NT2/D1 (cell line): ENCODE measurements at regions not wholly inside any gene's neighbourhood (a gene's known extent, or its start where the extent isn't known, plus 50 kb on each side); places are given as distances from the start of the nearest gene placed in this dataset.

Source experiments
- SUZ12 ChIP-seq: IDR thresholded peaks from 2 replicates; pipeline ENCODE4 v1.6.1; 2011; ENCODE audit not compliant: insufficient read length, insufficient read depth; ENCODE audit errors: extremely low read depth
- YY1 ChIP-seq: IDR thresholded peaks from 2 replicates; pipeline ENCODE4 v1.6.1; 2011; ENCODE audit not compliant: insufficient read length, insufficient read depth
- ZNF274 ChIP-seq: IDR thresholded peaks from 2 replicates; pipeline ENCODE4 v1.6.1; 2011; ENCODE audit warnings: mild to moderate bottlenecking, low read depth, low read length

- TF ChIP-seq YY1 (no peak), ZNF274 (no peak), SUZ12 (no peak)
Observed at GRCh38 chr5:174483411-174483810, 241.0 kb upstream of the MSX2 start.
